GM12878 (cell line): ENCODE measurements at regions not wholly inside any gene's neighbourhood (a gene's known extent, or its start where the extent isn't known, plus 50 kb on each side); places are given as distances from the start of the nearest gene placed in this dataset.
A peak's percentile ranks its signal among the peaks of the same experiment; 100 is the strongest.

ENCODE experiments used
- ATAC-seq: fragments of 200-7000 bp; cut with Tn5 transposase; 3 replicates; pipeline ENCODE4 v1.9.1; 2020; ENCODE audit warnings: mild to moderate bottlenecking, moderate library complexity
- BruUV-seq: library from RNA; stranded (reverse); fragments of 400-500 nt; replicated peaks from 2 replicates; lab custom pipeline; 2021; lab: Mats Ljungman, UMichigan
- CTCF ChIA-PET: fragments of 300-600 bp; sonication (Branson Sonifier 250); formaldehyde crosslinking; extraction: SDS; loops from one replicate; lab custom pipeline; 2021; ENCODE audit warnings: inconsistent platforms; lab: Yijun Ruan, JAX
- POLR2A ChIA-PET: fragments of 350-600 bp; formaldehyde crosslinking; extraction: SDS; loops from one replicate; lab custom pipeline; 2021; ENCODE audit warnings: inconsistent platforms; lab: Charles Lee
- RAD21 ChIA-PET: fragments of 300-600 bp; sonication (Branson Sonifier 250); formaldehyde crosslinking; loops from one replicate; lab custom pipeline; 2023; ENCODE audit warnings: antibody characterized with exemption; ENCODE audit not compliant: unreplicated experiment; lab: Charles Lee
- SMC1A ChIA-PET: fragments of 300-600 bp; sonication (Branson Sonifier 250); formaldehyde crosslinking; loops from one replicate; lab custom pipeline; 2023; ENCODE audit not compliant: unreplicated experiment, uncharacterized antibody; lab: Charles Lee
- DNase-seq: peaks from one replicate; pipeline ENCODE4 v3.0.0-alpha.2; 2011; ENCODE audit warnings: low read depth, low spot score
- FAIRE-seq: peaks from 3 replicates; lab custom pipeline; 2011; peaks lifted over from hg19 to GRCh38; lab: Jason Lieb, UNC
- H2AFZ ChIP-seq: 2 replicates; pipeline ENCODE4 v1.6.0; 2011; ENCODE audit warnings: low read depth, low read length, control low read depth; ENCODE audit not compliant: control insufficient read depth
- H3K27ac ChIP-seq: 2 replicates; pipeline ENCODE4 v1.5.1; 2011; ENCODE audit warnings: control low read depth; ENCODE audit not compliant: control insufficient read depth, insufficient read depth
- H3K27me3 ChIP-seq, 2 experiments: replicated peaks in 1 of 2; 2 replicates each; pipeline versions ENCODE4 v1.6.0 to v1.6.1; 2011; ENCODE audit warnings: low read length in 1 of 2; ENCODE audit not compliant: control insufficient read depth in 2 of 2, insufficient read depth in 2 of 2
- H3K36me3 ChIP-seq, 2 experiments: 2 replicates each; pipeline ENCODE4 v1.5.1; 2011; ENCODE audit warnings: low read length in 1 of 2; ENCODE audit not compliant: control insufficient read depth in 2 of 2, insufficient read depth in 2 of 2
- H3K4me1 ChIP-seq: 2 replicates; pipeline ENCODE4 v1.6.1; 2011; ENCODE audit warnings: mild to moderate bottlenecking, low read length, moderate library complexity, mixed read lengths; ENCODE audit not compliant: control insufficient read depth, insufficient read depth
- H3K4me2 ChIP-seq: 2 replicates; pipeline ENCODE4 v1.6.0; 2011; ENCODE audit warnings: control low read depth; ENCODE audit not compliant: control insufficient read depth, insufficient read depth
- H3K4me3 ChIP-seq: fragments of 200-600 bp; sonication (generic); 2 replicates; pipeline ENCODE4 v1.5.1; 2016
- H3K79me2 ChIP-seq: 2 replicates; pipeline ENCODE4 v1.6.0; 2011; ENCODE audit warnings: low read length; ENCODE audit not compliant: control insufficient read depth, insufficient read depth
- H3K9ac ChIP-seq: 2 replicates; pipeline ENCODE4 v1.8.0; 2011; ENCODE audit warnings: low read length, control low read depth, mixed read lengths; ENCODE audit not compliant: control insufficient read depth, insufficient read depth
- H3K9me3 ChIP-seq: replicated peaks from 3 replicates; pipeline ENCODE4 v1.5.1; 2011; ENCODE audit warnings: mild to moderate bottlenecking, low read length; ENCODE audit not compliant: control insufficient read depth, insufficient read depth
- H4K20me1 ChIP-seq: 2 replicates; pipeline ENCODE4 v1.6.0; 2011; ENCODE audit not compliant: control insufficient read depth, insufficient read depth
- ATF2 ChIP-seq: IDR thresholded peaks from 2 replicates; pipeline ENCODE4 v1.6.1; 2012; ENCODE audit warnings: low read length, inconsistent platforms
- EED ChIP-seq: sonication (generic); IDR thresholded peaks from 2 replicates; pipeline ENCODE4 v1.6.1; 2016; ENCODE audit warnings: antibody characterized with exemption, low read depth
- ELK1 ChIP-seq: IDR thresholded peaks from 2 replicates; pipeline ENCODE4 v1.6.1; 2012; ENCODE audit warnings: low read depth, low read length, improper control_type of control experiment
- ESRRA ChIP-seq: IDR thresholded peaks from 2 replicates; pipeline ENCODE4 v1.6.1; 2012; ENCODE audit warnings: mild to moderate bottlenecking, low read length, improper control_type of control experiment
- GATAD2B ChIP-seq: fragments of 450-650 bp; conservative IDR thresholded peaks from 2 replicates; pipeline ENCODE4 v1.6.1; 2017; ENCODE audit warnings: low read depth, mild to moderate bottlenecking, moderate library complexity
- JUND ChIP-seq: IDR thresholded peaks from 2 replicates; pipeline ENCODE4 v1.6.1; 2012; ENCODE audit warnings: low read depth, mild to moderate bottlenecking, low read length, improper control_type of control experiment, moderate library complexity
- MXI1 ChIP-seq: fragments of 150-350 bp; IDR thresholded peaks from 2 replicates; pipeline ENCODE4 v1.6.1; 2011; ENCODE audit warnings: low read depth, mild to moderate bottlenecking, inconsistent platforms, low read length, improper control_type of control experiment
- SMC3 ChIP-seq: IDR thresholded peaks from 2 replicates; pipeline ENCODE4 v1.6.1; 2011; ENCODE audit warnings: low read length, improper control_type of control experiment, borderline replicate concordance
- SUZ12 ChIP-seq: fragments of 200-600 bp; sonication (generic); IDR thresholded peaks from one replicate; pipeline ENCODE4 v1.6.1; 2018; ENCODE audit warnings: antibody characterized with exemption, mild to moderate bottlenecking; ENCODE audit not compliant: unreplicated experiment
- ZNF24 ChIP-seq: fragments of 450-650 bp; IDR thresholded peaks from 2 replicates; pipeline ENCODE4 v1.6.1; 2017; ENCODE audit warnings: antibody characterized with exemption, mild to moderate bottlenecking
- ZNF384 ChIP-seq: IDR thresholded peaks from 2 replicates; pipeline ENCODE4 v1.6.1; 2012; ENCODE audit warnings: low read depth, mild to moderate bottlenecking, low read length, improper control_type of control experiment, borderline replicate concordance
- WGBS: methylation state at CpG from one replicate; pipeline ENCODE4 v1.1.6; 2016; ENCODE audit warnings: low lambda C conversion rate; ENCODE audit not compliant: insufficient replicate concordance, insufficient coverage; ENCODE audit errors: missing lambda C conversion rate; 5-methylcytosine and 5-hydroxymethylcytosine counted together
- in situ Hi-C: fragments of 300-500 bp; cut with MboI; formaldehyde crosslinking; loops from 9 replicates; pipeline ENCODE4 v1.14.3; 2018; ENCODE audit warnings: mixed read lengths
- intact Hi-C: fragments of 100-400 bp; cut with micrococcal nuclease; formaldehyde crosslinking; loops from one replicate; pipeline ENCODE4 v1.14.2; 2022; ENCODE audit not compliant: unreplicated experiment
- TF ChIP-seq, protein P1 (sequence below): fragments of 450-650 bp; IDR thresholded peaks from 2 replicates; pipeline ENCODE4 v1.6.1; 2014; ENCODE audit warnings: mild to moderate bottlenecking
- TF ChIP-seq, protein P2 (sequence below): IDR thresholded peaks from 2 replicates; pipeline ENCODE4 v1.6.1; 2012; ENCODE audit warnings: low read depth, low read length, improper control_type of control experiment
- TF ChIP-seq, protein P3 (sequence below): fragments of 450-650 bp; IDR thresholded peaks from 2 replicates; pipeline ENCODE4 v1.6.1; 2017; ENCODE audit warnings: borderline replicate concordance
- TF ChIP-seq, protein P4 (sequence below), 3 experiments: IDR thresholded peaks in 2 of 3; conservative IDR thresholded peaks in 1 of 3; 2 replicates each; pipeline ENCODE4 v1.5.1; 2011; ENCODE audit warnings: low read depth in 3 of 3, low read length in 3 of 3, mild to moderate bottlenecking in 3 of 3, control low read depth in 2 of 3, moderate library complexity in 2 of 3, inconsistent platforms in 1 of 3, mixed read lengths in 1 of 3; ENCODE audit not compliant: control insufficient read depth in 2 of 3, insufficient read depth in 1 of 3; ENCODE audit errors: extremely low read depth in 1 of 3

GRCh38 chr4:32460972-32461371 is 1740.8 kb downstream of the PCDH7 start (continued):
- TF ChIP-seq ATF2 = no peak
- no peak for TF ChIP-seq ZNF384
- no peak for TF ChIP-seq JUND
- TF ChIP-seq, protein P1, sequence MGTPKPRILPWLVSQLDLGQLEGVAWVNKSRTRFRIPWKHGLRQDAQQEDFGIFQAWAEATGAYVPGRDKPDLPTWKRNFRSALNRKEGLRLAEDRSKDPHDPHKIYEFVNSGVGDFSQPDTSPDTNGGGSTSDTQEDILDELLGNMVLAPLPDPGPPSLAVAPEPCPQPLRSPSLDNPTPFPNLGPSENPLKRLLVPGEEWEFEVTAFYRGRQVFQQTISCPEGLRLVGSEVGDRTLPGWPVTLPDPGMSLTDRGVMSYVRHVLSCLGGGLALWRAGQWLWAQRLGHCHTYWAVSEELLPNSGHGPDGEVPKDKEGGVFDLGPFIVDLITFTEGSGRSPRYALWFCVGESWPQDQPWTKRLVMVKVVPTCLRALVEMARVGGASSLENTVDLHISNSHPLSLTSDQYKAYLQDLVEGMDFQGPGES = no peak
- TF ChIP-seq, protein P2, sequence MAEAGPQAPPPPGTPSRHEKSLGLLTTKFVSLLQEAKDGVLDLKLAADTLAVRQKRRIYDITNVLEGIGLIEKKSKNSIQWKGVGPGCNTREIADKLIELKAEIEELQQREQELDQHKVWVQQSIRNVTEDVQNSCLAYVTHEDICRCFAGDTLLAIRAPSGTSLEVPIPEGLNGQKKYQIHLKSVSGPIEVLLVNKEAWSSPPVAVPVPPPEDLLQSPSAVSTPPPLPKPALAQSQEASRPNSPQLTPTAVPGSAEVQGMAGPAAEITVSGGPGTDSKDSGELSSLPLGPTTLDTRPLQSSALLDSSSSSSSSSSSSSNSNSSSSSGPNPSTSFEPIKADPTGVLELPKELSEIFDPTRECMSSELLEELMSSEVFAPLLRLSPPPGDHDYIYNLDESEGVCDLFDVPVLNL = no peak

DNA sequence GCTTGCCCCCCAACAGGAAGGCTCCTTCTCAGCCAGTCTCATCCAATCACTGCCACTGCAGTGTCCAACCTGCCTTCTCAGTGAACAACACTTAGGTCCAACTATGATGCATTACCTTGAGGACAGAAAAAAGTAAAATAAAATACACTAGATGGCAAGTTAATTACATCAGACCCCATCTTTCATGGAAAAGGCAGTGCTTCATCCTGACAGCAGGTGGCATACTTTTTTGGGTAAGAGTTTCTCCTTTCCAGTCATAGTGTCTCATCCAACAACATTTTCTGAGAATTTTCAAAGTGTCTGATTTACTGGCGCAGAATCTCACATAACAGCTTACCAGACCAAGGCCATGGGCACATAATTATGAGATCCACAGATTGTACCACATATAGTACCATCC is 1742.8 kb downstream of the PCDH7 start:
- RAD21 ChIA-PET = interaction anchor here (1.9 kb wide), 1 partner anchor 313 kb away, joined by 6 read pairs; no protein-coding TSS in a partner anchor
- Histone ChIP-seq H3K4me2 (no peak overlapping the region), H3K27me3 (no peaks in the 10 kb centered on the region), H2AFZ (no peak overlapping the region), H3K9ac (no peak overlapping the region), H4K20me1 (no peaks in the 10 kb centered on the region), H3K79me2 (no peaks in the 10 kb centered on the region), H3K4me3 (no peak overlapping the region), H3K4me1 (no peaks in the 10 kb centered on the region), H3K27ac (no peak overlapping the region), H3K9me3 (no peaks in the 10 kb centered on the region), H3K36me3 (no peaks in the 10 kb centered on the region)
- SMC1A ChIA-PET = interaction anchor here (0.8 to 4.3 kb wide), 4 partner anchors 11 to 313 kb away, joined by 3 to 14 read pairs (median 4); no protein-coding TSS in a partner anchor
- DNase-seq (no peak), ATAC-seq (peak; percentile 69), FAIRE-seq (no peak)
- CTCF ChIA-PET = interaction anchor here (1.0 to 2.2 kb wide), 5 partner anchors 8 to 314 kb away, joined by 4 to 12 read pairs (median 6); no protein-coding TSS in a partner anchor
- intact Hi-C loops = loop anchor here (1.0 to 10.0 kb wide), 2 partner anchors 312 to 382 kb away; no protein-coding TSS in a partner anchor
- 0% methylated on average over 1 of the region's 1 CpG for WGBS
- POLR2A ChIA-PET = no interaction called here
- in situ Hi-C loops = no loop called here
- no TSS peak for BruUV-seq
- no peak for TF ChIP-seq ZNF24
- no peak for TF ChIP-seq SUZ12
- TF ChIP-seq ELK1 = no peak
- TF ChIP-seq, protein P3, sequence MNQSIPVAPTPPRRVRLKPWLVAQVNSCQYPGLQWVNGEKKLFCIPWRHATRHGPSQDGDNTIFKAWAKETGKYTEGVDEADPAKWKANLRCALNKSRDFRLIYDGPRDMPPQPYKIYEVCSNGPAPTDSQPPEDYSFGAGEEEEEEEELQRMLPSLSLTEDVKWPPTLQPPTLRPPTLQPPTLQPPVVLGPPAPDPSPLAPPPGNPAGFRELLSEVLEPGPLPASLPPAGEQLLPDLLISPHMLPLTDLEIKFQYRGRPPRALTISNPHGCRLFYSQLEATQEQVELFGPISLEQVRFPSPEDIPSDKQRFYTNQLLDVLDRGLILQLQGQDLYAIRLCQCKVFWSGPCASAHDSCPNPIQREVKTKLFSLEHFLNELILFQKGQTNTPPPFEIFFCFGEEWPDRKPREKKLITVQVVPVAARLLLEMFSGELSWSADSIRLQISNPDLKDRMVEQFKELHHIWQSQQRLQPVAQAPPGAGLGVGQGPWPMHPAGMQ = no peak
- no peak for TF ChIP-seq ESRRA
- TF ChIP-seq SMC3 = peak; percentile 65; the same call in 1 of the 2 replicates
- no peak for TF ChIP-seq MXI1
- TF ChIP-seq GATAD2B = no peak
- TF ChIP-seq EED = no peak
- TF ChIP-seq, protein P4, sequence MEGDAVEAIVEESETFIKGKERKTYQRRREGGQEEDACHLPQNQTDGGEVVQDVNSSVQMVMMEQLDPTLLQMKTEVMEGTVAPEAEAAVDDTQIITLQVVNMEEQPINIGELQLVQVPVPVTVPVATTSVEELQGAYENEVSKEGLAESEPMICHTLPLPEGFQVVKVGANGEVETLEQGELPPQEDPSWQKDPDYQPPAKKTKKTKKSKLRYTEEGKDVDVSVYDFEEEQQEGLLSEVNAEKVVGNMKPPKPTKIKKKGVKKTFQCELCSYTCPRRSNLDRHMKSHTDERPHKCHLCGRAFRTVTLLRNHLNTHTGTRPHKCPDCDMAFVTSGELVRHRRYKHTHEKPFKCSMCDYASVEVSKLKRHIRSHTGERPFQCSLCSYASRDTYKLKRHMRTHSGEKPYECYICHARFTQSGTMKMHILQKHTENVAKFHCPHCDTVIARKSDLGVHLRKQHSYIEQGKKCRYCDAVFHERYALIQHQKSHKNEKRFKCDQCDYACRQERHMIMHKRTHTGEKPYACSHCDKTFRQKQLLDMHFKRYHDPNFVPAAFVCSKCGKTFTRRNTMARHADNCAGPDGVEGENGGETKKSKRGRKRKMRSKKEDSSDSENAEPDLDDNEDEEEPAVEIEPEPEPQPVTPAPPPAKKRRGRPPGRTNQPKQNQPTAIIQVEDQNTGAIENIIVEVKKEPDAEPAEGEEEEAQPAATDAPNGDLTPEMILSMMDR (IDR thresholded peaks at IDR 0.05 in 2 of 3, conservative IDR thresholded peaks at IDR 0.05 in 1 of 3; ENCODE audit: control insufficient read depth in 2 of 3, extremely low read depth in 1 of 3, insufficient read depth in 1 of 3, low read depth in 3 of 3, low read length in 3 of 3) = peak; percentile 31 to 60 (median 57); a peak in 5 of 6 replicates
